H1 (cell line): ENCODE measurements at regions not wholly inside any gene's neighbourhood (a gene's known extent, or its start where the extent isn't known, plus 50 kb on each side); places are given as distances from the start of the nearest gene placed in this dataset.

Experiments
- CTCF ChIA-PET: fragments of 300-600 bp; sonication (Branson Sonifier 250); formaldehyde crosslinking; loops from one replicate; lab custom pipeline; 2021; ENCODE audit not compliant: partially characterized antibody; lab: Charles Lee
- POLR2A ChIA-PET: fragments of 300-600 bp; sonication (Branson Sonifier 250); formaldehyde crosslinking; loops from one replicate; lab custom pipeline; 2021; ENCODE audit warnings: inconsistent platforms; ENCODE audit not compliant: partially characterized antibody; lab: Charles Lee
- DNase-seq, 2 experiments: peaks; one replicate each; pipeline versions ENCODE4 v3.0.0 to v3.0.0-alpha.2; 2010 to 2022; ENCODE audit warnings: low spot score in 2 of 2, low read depth in 1 of 2, mixed read lengths in 1 of 2
- FAIRE-seq: peaks from 2 replicates; lab custom pipeline; 2011; peaks lifted over from hg19 to GRCh38; lab: Jason Lieb, UNC
- H2AFZ ChIP-seq: 2 replicates; pipeline ENCODE4 v1.8.1; 2012; ENCODE audit warnings: low read length, inconsistent platforms
- H2AK5ac ChIP-seq: 2 replicates; pipeline ENCODE4 v1.6.1; 2013; ENCODE audit warnings: low read depth, low read length
- H2BK120ac ChIP-seq: replicated peaks from 2 replicates; pipeline ENCODE3; 2013; ENCODE audit warnings: low read depth, low read length, inconsistent platforms
- H2BK12ac ChIP-seq: 2 replicates; pipeline ENCODE4 v1.6.1; 2013; ENCODE audit warnings: low read depth, low read length
- H2BK15ac ChIP-seq: 2 replicates; pipeline ENCODE4 v1.6.1; 2013; ENCODE audit warnings: low read length
- H2BK20ac ChIP-seq: 2 replicates; pipeline ENCODE4 v1.6.1; 2013; ENCODE audit warnings: low read length
- H2BK5ac ChIP-seq: 2 replicates; pipeline ENCODE4 v1.6.1; 2013; ENCODE audit warnings: low read depth, low read length
- H3K14ac ChIP-seq: 2 replicates; pipeline ENCODE4 v1.6.1; 2013; ENCODE audit warnings: inconsistent platforms; ENCODE audit not compliant: insufficient read length
- H3K18ac ChIP-seq: 2 replicates; pipeline ENCODE4 v1.6.1; 2013; ENCODE audit warnings: low read length; ENCODE audit errors: extremely low read depth
- H3K23ac ChIP-seq: 2 replicates; pipeline ENCODE4 v1.6.1; 2013; ENCODE audit warnings: inconsistent platforms; ENCODE audit not compliant: insufficient read length
- H3K23me2 ChIP-seq: 2 replicates; pipeline ENCODE4 v1.6.1; 2013; ENCODE audit warnings: low read depth, low read length
- H3K27ac ChIP-seq: 2 replicates; pipeline ENCODE4 v1.6.1; 2011; ENCODE audit warnings: low read depth, low read length, inconsistent platforms
- H3K27me3 ChIP-seq, 4 experiments: replicated peaks in 1 of 4; 1 replicate in 1 of 4; 2 replicates in 3 of 4; pipeline versions ENCODE4 v1.6.1 to v1.8.1; 2011 to 2013; ENCODE audit warnings: low read length in 3 of 4, mild to moderate bottlenecking in 3 of 4, inconsistent platforms in 2 of 4, mixed read lengths in 2 of 4, moderate library complexity in 1 of 4; ENCODE audit not compliant: control insufficient read depth in 3 of 4, insufficient read depth in 3 of 4; ENCODE audit errors: extremely low read depth in 1 of 4
- H3K36me3 ChIP-seq, 4 experiments: 2 replicates each; pipeline versions ENCODE4 v1.6.1 to v1.8.1; 2011 to 2013; ENCODE audit warnings: mild to moderate bottlenecking in 4 of 4, low read length in 3 of 4, moderate library complexity in 2 of 4, control low read depth in 1 of 4, inconsistent platforms in 1 of 4; ENCODE audit not compliant: insufficient read depth in 4 of 4, control insufficient read depth in 2 of 4
- H3K4ac ChIP-seq: replicated peaks from 2 replicates; pipeline ENCODE3; 2013; ENCODE audit warnings: low read length, low read depth, mixed read lengths, inconsistent platforms; ENCODE audit not compliant: insufficient read length
- H3K4me1 ChIP-seq, 4 experiments: replicated peaks in 1 of 4; 1 replicate in 1 of 4; 2 replicates in 3 of 4; pipeline versions ENCODE4 v1.6.1 to v1.8.1; 2011 to 2013; ENCODE audit warnings: low read length in 3 of 4, inconsistent platforms in 2 of 4, mixed read lengths in 1 of 4; ENCODE audit not compliant: insufficient read depth in 4 of 4, control insufficient read depth in 3 of 4
- H3K4me2 ChIP-seq, 2 experiments: 2 replicates each; pipeline versions ENCODE4 v1.6.1 to v1.8.1; 2011 to 2013; ENCODE audit warnings: low read depth in 2 of 2, low read length in 2 of 2, control low read depth in 1 of 2, inconsistent platforms in 1 of 2, mild to moderate bottlenecking in 1 of 2; ENCODE audit not compliant: insufficient read depth in 1 of 2
- H3K4me3 ChIP-seq, 4 experiments: fragments of 200-600, 300-600 bp in 1 of 4; sonication (generic), shearing (Covaris generic), sonication (Bioruptor Twin) in 1 of 4; 2 replicates each; pipeline versions ENCODE4 v1.5.1 to v1.8.1; 2011 to 2016; ENCODE audit warnings: low read length in 4 of 4, low read depth in 3 of 4, control low read depth in 2 of 4, inconsistent platforms in 2 of 4, mild to moderate bottlenecking in 2 of 4, mixed read lengths in 1 of 4, moderate library complexity in 1 of 4; ENCODE audit not compliant: insufficient read depth in 2 of 4; ENCODE audit errors: extremely low read depth in 1 of 4
- H3K56ac ChIP-seq: replicated peaks from 2 replicates; pipeline ENCODE3; 2013; ENCODE audit warnings: low read depth, mild to moderate bottlenecking, mixed read lengths, low read length, inconsistent platforms; ENCODE audit not compliant: insufficient read length
- H3K79me1 ChIP-seq: 2 replicates; pipeline ENCODE4 v1.6.1; 2013; ENCODE audit warnings: low read depth, low read length, control low read depth
- H3K79me2 ChIP-seq, 2 experiments: 2 replicates each; pipeline versions ENCODE4 v1.6.1 to v1.8.1; 2012 to 2013; ENCODE audit warnings: low read length in 2 of 2, mild to moderate bottlenecking in 2 of 2, inconsistent platforms in 1 of 2; ENCODE audit not compliant: insufficient read depth in 2 of 2, control insufficient read depth in 1 of 2
- H3K9ac ChIP-seq, 4 experiments: replicated peaks in 1 of 4; 1 replicate in 1 of 4; 2 replicates in 3 of 4; pipeline versions ENCODE4 v1.6.1 to v1.8.1; 2011 to 2013; ENCODE audit warnings: low read depth in 3 of 4, low read length in 3 of 4, control low read depth in 2 of 4, mild to moderate bottlenecking in 2 of 4, moderate library complexity in 2 of 4, inconsistent platforms in 1 of 4; ENCODE audit errors: extremely low read depth in 1 of 4
- H3K9me3 ChIP-seq, 2 experiments: 2 replicates each; pipeline versions ENCODE4 v1.6.1 to v1.8.1; 2012 to 2013; ENCODE audit warnings: mild to moderate bottlenecking in 2 of 2, moderate library complexity in 2 of 2, control low read depth in 1 of 2, inconsistent platforms in 1 of 2, low read depth in 1 of 2, low read length in 1 of 2, mixed read lengths in 1 of 2; ENCODE audit not compliant: insufficient read depth in 2 of 2
- H4K20me1 ChIP-seq, 2 experiments: replicated peaks in 1 of 2; 2 replicates each; pipeline versions ENCODE3 to v1.8.1; 2011 to 2013; ENCODE audit warnings: inconsistent platforms in 2 of 2, low read length in 2 of 2, mild to moderate bottlenecking in 1 of 2; ENCODE audit not compliant: insufficient read depth in 2 of 2, control insufficient read depth in 1 of 2
- H4K5ac ChIP-seq: 2 replicates; pipeline ENCODE4 v1.6.1; 2013; ENCODE audit warnings: low read length, low read depth, mixed read lengths, inconsistent platforms; ENCODE audit not compliant: insufficient read length
- H4K8ac ChIP-seq: 2 replicates; pipeline ENCODE4 v1.8.0; 2013; ENCODE audit warnings: mild to moderate bottlenecking, moderate library complexity, low read length, inconsistent platforms; ENCODE audit not compliant: insufficient read depth; ENCODE audit errors: extremely low read depth
- H4K91ac ChIP-seq: replicated peaks from 2 replicates; pipeline ENCODE3; 2013; ENCODE audit warnings: low read length, mixed read lengths, inconsistent platforms; ENCODE audit not compliant: insufficient read length
- KDM1A ChIP-seq: fragments of 200-600, 300-600 bp; sonication (generic); IDR thresholded peaks from 2 replicates; pipeline ENCODE4 v1.7.1; 2016; ENCODE audit warnings: mild to moderate bottlenecking, low read length, borderline replicate concordance
- MAFK ChIP-seq: IDR thresholded peaks from 2 replicates; pipeline ENCODE4 v1.6.1; 2012; ENCODE audit warnings: low read depth, mild to moderate bottlenecking, improper control_type of control experiment, low read length
- SP2 ChIP-seq: IDR thresholded peaks from 2 replicates; pipeline ENCODE4 v1.6.1; 2012; ENCODE audit warnings: mild to moderate bottlenecking, low read length, inconsistent platforms

- POLR2A ChIA-PET = no interaction called here
- no peak overlapping the region for H3K27ac ChIP-seq
- no peak overlapping the region for H2BK5ac ChIP-seq
- DNase-seq (no peak), FAIRE-seq (no peak)
- H3K36me3 ChIP-seq = no peaks in the 10 kb centered on the region
- H3K18ac ChIP-seq = no peak overlapping the region
- H3K14ac ChIP-seq = no peak overlapping the region
- CTCF ChIA-PET = no interaction called here
- H3K4ac ChIP-seq = no peak overlapping the region
- H3K79me1 ChIP-seq = no peaks in the 10 kb centered on the region
- H2BK120ac ChIP-seq = no peak overlapping the region
- H2AK5ac ChIP-seq = no peak overlapping the region
- H3K27me3 ChIP-seq = no peaks in the 10 kb centered on the region
- no peak overlapping the region for H2BK20ac ChIP-seq
- H3K4me3 ChIP-seq = no peak overlapping the region
- no peak overlapping the region for H2BK12ac ChIP-seq
- no peak overlapping the region for H3K56ac ChIP-seq
- no peak for TF ChIP-seq KDM1A
- TF ChIP-seq MAFK = no peak
- no peak for TF ChIP-seq SP2
- no peaks in the 10 kb centered on the region for H3K23me2 ChIP-seq
- no peak overlapping the region for H3K23ac ChIP-seq
- no peaks in the 10 kb centered on the region for H4K20me1 ChIP-seq
- H4K8ac ChIP-seq = no peak overlapping the region
- no peaks in the 10 kb centered on the region for H3K4me1 ChIP-seq
- H4K91ac ChIP-seq = no peak overlapping the region
- no peak overlapping the region for H4K5ac ChIP-seq
- H2AFZ ChIP-seq = no peak overlapping the region
- no peak overlapping the region for H3K4me2 ChIP-seq
- no peaks in the 10 kb centered on the region for H3K9me3 ChIP-seq
- H3K79me2 ChIP-seq = no peaks in the 10 kb centered on the region
- no peak overlapping the region for H2BK15ac ChIP-seq
- no peak overlapping the region for H3K9ac ChIP-seq
These were observed 295.2 kb upstream of the CELF2 start for GRCh38 chr10:10722422-10722821.
